ENCODE measurements at regions not wholly inside any gene's neighbourhood (a gene's known extent, or its start where the extent isn't known, plus 50 kb on each side); places are given as distances from the start of the nearest gene placed in this dataset.
"Not testable (repeated sequence)": the region's sequence is repeated elsewhere in the genome, so short reads cannot be mapped to it uniquely, and the experiment has no call there.

DNA sequence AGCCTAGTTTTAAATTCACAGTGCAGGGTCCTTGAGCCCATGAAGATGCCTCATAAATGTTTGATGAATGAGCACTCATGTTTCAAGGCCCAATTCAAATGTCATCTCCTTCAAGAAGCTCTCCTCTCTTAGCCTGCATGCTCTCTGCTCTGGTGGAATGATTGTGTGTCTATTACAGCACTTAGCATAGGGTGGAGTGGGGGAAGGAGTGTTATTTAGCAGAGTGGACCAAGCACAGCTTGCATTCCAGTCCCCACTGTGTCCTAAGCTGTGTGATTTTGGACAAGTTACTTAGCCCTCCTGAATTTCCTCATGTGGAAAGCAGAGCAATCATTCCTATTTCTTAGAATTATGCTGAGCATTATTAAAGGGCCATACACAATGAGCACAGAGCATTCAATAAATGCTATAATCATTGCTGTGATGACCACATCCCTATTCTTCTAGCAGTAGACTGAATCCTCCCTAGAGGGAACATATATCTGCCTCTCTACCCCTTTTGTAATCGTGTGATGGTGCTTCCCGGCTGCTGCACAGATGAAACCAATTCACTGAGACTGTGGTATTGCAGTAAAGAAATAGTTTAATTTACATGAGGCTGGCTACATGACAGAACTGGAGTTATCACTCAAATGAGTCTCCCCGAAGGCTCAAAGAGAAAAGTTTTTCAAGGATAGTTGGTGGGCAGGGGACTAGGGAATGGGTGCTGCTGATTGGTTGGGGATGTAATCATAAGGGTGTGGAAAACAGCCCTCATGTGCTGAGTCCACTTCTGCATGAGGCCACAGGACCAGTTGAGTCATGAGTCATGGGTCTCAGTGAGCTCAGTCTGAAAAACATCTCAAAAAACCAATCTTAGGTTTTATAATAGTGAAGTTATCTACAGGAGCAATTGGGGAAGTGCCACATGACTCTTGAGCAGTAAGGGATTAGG lies 173.4 kb upstream of the NDUFV2 start:
- H3K9ac ChIP-seq (ENCODE audit: low read depth, low read length), result no peak overlapping the region
- H3K4me1 ChIP-seq (ENCODE audit: insufficient read depth, low read length), result peaks cover 7% of the 10 kb centered on the region
- H3K9me3 ChIP-seq (ENCODE audit: control insufficient read depth, insufficient read depth, low read length), result peaks cover 30% of the 10 kb centered on the region
- no peaks in the 10 kb centered on the region; the same call in 1 of the 2 replicates for H3K36me3 ChIP-seq (ENCODE audit: insufficient read depth, low read length)

DNA sequence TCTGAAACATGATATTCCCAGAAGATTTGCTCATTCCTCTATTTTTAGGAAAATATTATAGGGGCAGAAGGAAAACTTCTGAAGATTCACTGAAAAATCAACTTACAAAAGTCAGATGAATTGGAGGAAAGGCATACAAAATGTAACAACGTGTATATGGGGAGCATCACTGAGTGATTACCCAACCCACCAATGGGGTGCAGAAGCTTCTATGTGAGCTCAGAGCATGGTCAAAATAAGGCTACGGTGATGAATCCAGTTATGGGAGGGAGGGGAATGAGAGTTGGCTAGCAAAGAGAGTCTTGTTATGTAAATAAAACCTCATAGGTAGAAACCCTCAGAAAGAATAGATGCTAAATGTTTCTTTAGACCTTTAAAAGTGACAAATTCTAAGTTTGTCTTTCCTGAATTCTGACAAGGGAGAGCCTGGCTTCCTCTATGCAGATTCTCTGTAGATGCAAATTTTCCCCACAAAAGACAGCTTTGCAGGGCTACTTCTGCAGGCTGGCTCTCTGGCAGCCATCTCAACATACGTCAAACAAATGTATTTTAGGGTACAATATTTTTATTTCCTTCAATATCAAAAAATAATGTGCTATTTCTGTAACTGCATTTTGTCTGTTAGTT lies 171.4 kb upstream of the NDUFV2 start:
- Histone ChIP-seq H3K36me3 (ENCODE audit: insufficient read depth, low read length) (no peaks in the 10 kb centered on the region; the same call in 1 of the 2 replicates), H3K4me1 (ENCODE audit: insufficient read depth, low read length) (peaks cover 7% of the 10 kb centered on the region), H3K9ac (ENCODE audit: low read depth, low read length) (no peak overlapping the region), H3K9me3 (ENCODE audit: control insufficient read depth, insufficient read depth, low read length) (peaks cover 27% of the 10 kb centered on the region)

DNA sequence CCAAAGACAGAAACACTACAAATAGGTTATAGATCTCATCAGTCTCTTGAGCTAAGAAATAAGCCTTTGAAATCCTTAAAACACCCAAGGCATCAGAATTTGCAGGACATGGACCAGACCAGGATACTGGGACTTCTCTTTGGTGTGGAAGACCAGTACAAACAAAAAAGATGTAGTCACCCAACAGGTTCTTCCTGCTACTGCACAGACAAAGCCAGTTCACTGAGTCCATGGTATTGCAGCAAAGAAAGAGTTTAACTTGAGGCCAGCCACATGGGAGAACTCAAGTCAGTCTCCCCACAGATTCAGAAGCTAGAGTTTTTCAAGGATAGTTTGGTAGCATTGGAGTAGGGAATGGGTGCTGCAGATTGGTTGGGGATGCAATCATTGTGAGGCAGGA lies 169.6 kb upstream of the NDUFV2 start:
- Histone ChIP-seq H3K36me3 (ENCODE audit: insufficient read depth, low read length) (no peaks in the 10 kb centered on the region; the same call in 1 of the 2 replicates), H3K4me1 (ENCODE audit: insufficient read depth, low read length) (peaks cover 14% of the 10 kb centered on the region), H3K9me3 (ENCODE audit: control insufficient read depth, insufficient read depth, low read length) (peaks cover 27% of the 10 kb centered on the region), H3K9ac (ENCODE audit: low read depth, low read length) (no peak overlapping the region)

DNA sequence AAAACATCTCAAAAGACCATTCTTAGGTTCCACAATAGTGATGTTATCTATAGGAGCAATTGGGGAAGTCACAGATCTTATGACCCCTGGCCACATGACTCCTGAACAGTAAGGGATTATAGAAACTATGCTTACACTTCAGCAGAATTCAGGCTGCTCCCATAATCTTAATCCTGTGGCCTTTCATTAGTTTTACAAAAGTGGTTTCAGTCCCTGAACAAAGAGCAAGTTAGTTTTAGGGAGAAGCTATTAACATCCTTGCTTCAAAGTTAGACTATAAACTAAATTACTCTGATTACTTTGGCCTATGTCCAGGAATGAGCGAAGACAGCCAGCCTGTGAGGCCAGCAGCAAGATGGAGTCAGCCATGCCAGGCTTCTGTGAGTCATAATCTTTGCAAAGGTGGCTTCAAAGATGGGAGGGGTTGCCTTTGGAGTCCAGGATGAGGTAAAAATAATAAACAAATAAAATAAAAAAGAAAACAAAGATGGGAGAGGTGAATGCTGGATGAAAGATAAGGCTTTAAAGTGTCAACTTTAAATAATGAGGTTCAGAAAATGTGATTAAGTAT lies 168.7 kb upstream of the NDUFV2 start:
- Histone ChIP-seq H3K9me3 (ENCODE audit: control insufficient read depth, insufficient read depth, low read length) (peaks cover 25% of the 10 kb centered on the region), H3K9ac (ENCODE audit: low read depth, low read length) (no peak overlapping the region), H3K4me1 (ENCODE audit: insufficient read depth, low read length) (peaks cover 17% of the 10 kb centered on the region), H3K36me3 (ENCODE audit: insufficient read depth, low read length) (no peaks in the 10 kb centered on the region; the same call in 1 of the 2 replicates)

DNA sequence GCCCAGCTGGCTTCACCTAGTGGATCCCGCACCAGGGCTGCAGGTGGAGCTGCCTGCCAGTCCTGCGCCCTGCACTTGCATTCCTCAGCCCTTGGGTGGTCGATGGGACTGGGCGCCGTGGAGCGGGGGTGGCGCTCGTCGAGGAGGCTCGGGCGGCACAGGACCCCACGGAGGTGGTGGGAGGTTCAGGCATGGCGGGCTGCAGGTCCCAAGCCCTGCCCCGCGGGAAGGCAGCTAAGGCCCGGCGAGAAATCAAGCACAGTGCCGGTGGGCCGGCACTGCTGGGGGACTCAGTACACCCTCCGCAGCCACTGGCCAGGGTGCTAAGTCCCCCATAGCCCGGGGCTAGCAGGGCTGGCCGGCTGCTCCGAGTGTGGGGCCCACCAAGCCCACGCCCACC lies 167.2 kb upstream of the NDUFV2 start:
- not testable (repeated sequence) for H3K9ac ChIP-seq (ENCODE audit: low read depth, low read length)
- H3K9me3 ChIP-seq (ENCODE audit: control insufficient read depth, insufficient read depth, low read length), result peaks cover 13% of the 10 kb centered on the region
- peaks cover 17% of the 10 kb centered on the region for H3K4me1 ChIP-seq (ENCODE audit: insufficient read depth, low read length)

DNA sequence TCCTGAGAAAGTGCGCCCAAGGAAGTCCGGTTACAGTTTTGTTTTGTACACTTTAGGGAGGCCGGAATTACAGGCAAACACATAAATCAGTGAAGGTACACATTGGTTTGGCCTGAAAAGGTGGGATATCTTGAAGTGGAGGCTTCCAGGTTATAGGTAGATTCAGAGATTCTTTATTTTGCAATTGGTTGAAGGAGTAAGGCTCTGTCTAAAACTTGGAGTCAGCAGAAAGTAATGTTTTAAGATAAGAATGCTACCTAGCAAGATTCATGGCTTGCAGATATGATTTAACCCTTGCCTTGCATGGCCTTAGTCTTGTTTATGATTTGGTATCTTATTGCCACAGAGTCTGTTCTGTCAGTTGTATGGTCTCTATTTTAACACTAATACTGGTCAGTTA lies 165.9 kb upstream of the NDUFV2 start:
- Histone ChIP-seq H3K9me3 (ENCODE audit: control insufficient read depth, insufficient read depth, low read length) (peaks cover 11% of the 10 kb centered on the region), H3K9ac (ENCODE audit: low read depth, low read length) (no peak overlapping the region), H3K4me1 (ENCODE audit: insufficient read depth, low read length) (peaks cover 14% of the 10 kb centered on the region), H3K36me3 (ENCODE audit: insufficient read depth, low read length) (no peaks in the 10 kb centered on the region; the same call in 1 of the 2 replicates)

More for the DNA sequence above, 167.2 kb upstream of the NDUFV2 start:
- not testable (repeated sequence) for H3K36me3 ChIP-seq (ENCODE audit: insufficient read depth, low read length)

DNA sequence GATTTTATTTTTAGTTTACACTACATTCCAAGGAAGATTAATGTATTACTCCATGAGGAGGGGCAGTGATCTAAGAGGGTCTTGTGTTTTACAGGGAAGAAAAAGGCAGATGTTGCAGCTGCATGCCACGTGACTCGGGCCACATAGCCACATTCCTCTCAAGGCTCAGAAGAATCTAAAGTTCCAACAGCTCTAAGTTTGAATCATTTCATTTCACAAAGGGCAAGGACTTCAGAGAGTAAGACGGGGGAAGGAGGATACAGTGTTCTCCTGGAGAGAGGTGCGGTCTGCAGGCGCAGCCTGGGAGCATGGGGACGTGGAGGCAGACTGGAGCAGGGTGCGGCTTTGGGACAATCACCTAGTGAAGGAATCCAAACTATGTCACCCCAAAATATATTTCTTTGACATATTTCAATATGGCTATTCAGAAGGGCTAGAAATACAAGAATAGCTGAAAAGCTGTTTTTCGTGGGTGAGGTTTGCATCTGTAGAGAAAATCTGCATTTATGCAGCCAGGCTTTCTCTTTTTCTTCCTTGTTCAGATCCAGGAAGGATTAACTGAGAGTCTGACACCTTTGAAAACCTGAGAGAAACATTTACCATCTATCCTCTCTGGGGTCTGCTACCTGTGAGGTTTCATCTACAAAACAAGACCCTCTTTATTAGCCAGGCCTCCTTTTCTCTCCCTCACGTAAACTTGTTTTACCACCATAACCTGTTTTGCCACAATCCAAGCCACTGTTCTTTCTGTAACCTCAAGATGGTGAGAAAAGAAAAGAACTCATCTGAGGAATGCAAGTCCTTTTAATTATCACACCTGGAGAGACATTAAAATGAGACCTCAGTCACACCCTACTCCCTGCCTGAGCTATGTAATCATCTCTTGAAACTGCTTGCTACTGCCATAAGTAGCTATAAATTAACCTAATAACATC lies 165.1 kb upstream of the NDUFV2 start:
- Histone ChIP-seq H3K9me3 (ENCODE audit: control insufficient read depth, insufficient read depth, low read length) (peaks cover 11% of the 10 kb centered on the region), H3K9ac (ENCODE audit: low read depth, low read length) (no peak overlapping the region)

DNA sequence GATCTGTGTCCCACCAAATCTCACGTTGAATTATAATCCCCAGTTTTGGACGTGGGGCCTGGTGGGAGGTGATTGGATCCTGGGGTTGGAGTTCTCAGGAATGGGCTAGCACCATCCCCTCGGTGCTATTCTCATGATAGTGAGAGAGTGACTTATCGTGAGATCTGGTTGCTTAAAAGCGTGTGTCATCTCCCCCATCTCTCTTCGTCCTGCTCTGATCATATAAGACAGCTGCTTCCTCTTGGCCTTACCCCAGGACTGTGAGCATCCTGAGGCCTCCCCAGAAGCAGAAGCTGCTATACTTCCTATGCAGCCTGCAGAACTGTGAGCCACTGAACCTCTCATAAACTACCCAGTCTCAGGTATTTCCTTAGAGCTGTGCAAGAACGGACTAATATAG lies 163.7 kb upstream of the NDUFV2 start:
- H3K36me3 ChIP-seq (ENCODE audit: insufficient read depth, low read length), result no peaks in the 10 kb centered on the region
- H3K9me3 ChIP-seq (ENCODE audit: control insufficient read depth, insufficient read depth, low read length), result 0 out of 2 replicates have a peak, but pooled peaks cover 4% of the 10 kb centered on the region
- no peak overlapping the region for H3K9ac ChIP-seq (ENCODE audit: low read depth, low read length)
- peaks cover 17% of the 10 kb centered on the region for H3K4me1 ChIP-seq (ENCODE audit: insufficient read depth, low read length)

More for the DNA sequence above, 165.1 kb upstream of the NDUFV2 start:
- Histone ChIP-seq H3K4me1 (ENCODE audit: insufficient read depth, low read length) (peaks cover 17% of the 10 kb centered on the region), H3K36me3 (ENCODE audit: insufficient read depth, low read length) (no peaks in the 10 kb centered on the region; the same call in 1 of the 2 replicates)

DNA sequence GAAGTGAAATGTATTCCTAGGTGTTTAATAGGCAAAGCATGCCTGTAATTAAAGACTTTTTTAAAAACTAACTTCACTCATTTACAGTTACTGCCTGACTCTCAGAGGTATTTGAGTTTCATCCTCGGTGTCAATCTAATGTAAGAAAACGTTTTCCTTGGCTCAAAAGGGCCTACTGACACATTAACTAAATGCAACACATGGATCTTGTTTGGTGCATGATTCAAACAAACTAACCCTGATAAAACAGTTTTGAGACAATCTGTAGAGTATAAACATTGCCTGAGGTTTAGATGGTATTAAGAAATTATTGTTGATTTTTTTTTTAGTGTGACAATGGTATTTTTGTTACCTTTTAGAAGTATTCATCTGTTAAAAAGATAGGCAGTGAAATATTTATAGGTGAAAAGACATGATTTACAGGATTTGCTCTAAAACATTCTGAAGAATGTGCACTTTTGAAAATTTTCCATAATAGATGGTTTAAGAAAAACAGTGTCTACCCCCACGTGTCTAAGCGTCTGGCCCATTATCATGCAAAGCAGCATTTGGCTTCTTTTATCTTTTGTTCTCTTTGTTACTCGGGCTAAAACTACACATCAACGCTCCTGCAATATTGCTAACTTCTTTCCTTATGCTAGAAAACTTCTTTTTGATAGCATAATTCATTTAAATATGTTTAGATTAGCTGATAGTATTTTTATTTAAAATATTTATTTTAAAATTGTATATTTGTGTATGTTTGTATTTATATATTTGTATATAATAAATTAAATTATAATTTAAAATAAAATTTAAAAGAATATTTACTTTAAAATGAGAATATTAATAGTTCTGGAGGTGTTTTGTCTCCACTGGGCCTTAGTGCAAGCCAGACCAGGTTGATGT lies 160.2 kb upstream of the NDUFV2 start:
- no peak overlapping the region for H3K9ac ChIP-seq (ENCODE audit: low read depth, low read length)
- peaks cover 9% of the 10 kb centered on the region for H3K9me3 ChIP-seq (ENCODE audit: control insufficient read depth, insufficient read depth, low read length)
- peaks cover 24% of the 10 kb centered on the region for H3K4me1 ChIP-seq (ENCODE audit: insufficient read depth, low read length)
- no peaks in the 10 kb centered on the region for H3K36me3 ChIP-seq (ENCODE audit: insufficient read depth, low read length)

DNA sequence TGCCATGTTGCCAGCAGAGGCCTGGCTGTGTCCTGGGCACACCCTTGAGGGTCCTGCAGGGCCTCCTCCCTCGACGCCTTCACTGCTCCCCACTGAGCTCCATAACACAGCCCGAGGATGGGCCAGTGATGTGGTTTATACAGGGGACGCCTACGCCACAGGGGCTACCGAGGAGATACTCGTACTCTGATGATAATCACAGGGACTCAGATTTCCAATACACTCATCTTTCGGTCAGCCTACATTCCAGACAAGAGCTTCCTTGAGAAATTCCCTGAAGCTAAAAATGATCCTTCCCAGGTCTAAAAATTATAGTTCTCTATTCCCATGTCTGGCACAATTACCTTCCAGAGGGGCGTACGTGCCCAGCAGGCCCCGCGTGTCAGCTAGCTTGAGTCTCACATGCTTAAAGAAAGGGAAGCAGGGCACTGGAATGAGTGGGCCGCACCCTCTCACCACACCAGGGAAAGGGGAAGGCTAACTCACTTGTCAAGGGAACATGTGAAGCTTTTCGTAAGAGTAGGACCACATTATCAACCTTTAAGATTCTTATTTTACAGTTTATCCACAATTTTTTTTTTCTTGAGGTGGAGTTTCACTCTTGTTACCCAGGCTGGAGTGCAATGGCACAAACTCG lies 159.5 kb upstream of the NDUFV2 start:
- H3K4me1 ChIP-seq (ENCODE audit: insufficient read depth, low read length), result peaks cover 22% of the 10 kb centered on the region
- no peaks in the 10 kb centered on the region for H3K36me3 ChIP-seq (ENCODE audit: insufficient read depth, low read length)
- H3K9me3 ChIP-seq (ENCODE audit: control insufficient read depth, insufficient read depth, low read length), result peaks cover 9% of the 10 kb centered on the region
- no peak overlapping the region for H3K9ac ChIP-seq (ENCODE audit: low read depth, low read length)

DNA sequence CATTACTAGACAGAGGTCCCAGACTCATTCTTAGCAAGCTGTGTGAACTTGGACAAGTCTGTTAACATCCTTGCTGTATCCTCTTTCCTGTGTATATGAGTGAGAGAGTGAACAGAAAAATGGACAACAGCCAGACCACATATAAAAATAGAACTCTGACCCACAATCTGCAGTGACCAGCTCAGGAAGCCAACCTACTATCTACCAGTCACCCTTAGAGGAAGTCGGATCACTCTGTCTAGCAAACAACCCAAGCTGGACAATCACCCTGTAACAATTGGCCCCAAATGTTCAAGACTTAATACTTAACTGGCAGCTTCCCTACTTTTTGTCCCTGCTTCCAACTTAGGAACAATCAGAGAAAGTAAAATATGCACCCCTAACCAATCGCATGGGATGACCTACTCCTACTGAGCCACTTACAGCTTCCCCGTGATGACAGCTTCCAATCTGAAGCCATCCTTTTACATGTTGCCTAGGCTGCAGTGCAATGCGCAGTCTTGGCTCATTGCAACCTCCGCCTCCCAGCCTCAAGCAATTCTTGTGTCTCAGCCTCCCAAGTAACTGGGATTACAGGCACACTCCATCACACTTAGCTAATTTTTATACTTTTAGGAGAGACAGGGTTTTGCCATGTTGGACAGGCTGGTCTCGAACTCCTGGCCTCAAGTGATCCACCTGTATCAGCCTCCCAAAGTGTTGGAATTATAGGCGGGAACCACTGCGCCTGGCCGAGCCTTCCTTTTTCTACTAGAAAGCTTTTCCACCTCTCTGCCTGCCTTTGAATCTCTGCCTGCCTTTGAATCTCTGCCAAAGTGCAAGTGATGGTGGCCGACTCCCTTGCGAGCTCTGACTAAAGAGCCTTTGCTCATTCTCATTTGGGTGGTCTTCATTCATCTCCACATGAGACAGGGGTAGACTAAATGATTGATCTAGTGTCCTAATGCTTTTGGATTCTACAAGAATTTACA lies 158.3 kb upstream of the NDUFV2 start:
- Histone ChIP-seq H3K4me1 (ENCODE audit: insufficient read depth, low read length) (peaks cover 32% of the 10 kb centered on the region), H3K36me3 (ENCODE audit: insufficient read depth, low read length) (no peaks in the 10 kb centered on the region), H3K9ac (ENCODE audit: low read depth, low read length) (no peak overlapping the region), H3K9me3 (ENCODE audit: control insufficient read depth, insufficient read depth, low read length) (peaks cover 9% of the 10 kb centered on the region)

DNA sequence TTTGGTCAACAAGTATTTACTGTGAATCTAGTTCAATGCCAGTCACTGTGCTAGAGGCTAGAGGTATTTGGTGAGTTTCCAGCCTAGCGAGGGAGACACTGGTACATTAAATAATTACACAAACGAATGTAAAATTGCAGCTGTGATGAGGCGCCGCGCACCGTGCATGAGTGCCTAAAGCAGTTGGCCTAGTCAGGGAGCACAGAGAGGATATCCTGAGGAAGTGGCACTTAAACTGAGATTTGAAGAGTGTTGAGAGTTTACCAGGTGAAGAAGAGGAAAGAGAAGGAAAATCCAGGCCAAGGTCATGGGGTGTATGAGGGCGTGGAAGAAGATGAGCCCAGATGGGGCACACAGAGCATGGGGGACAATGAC lies 157.6 kb upstream of the NDUFV2 start:
- H3K36me3 ChIP-seq (ENCODE audit: insufficient read depth, low read length), result no peaks in the 10 kb centered on the region
- H3K9me3 ChIP-seq (ENCODE audit: control insufficient read depth, insufficient read depth, low read length), result peaks cover 9% of the 10 kb centered on the region
- no peak overlapping the region for H3K9ac ChIP-seq (ENCODE audit: low read depth, low read length)
- peaks cover 38% of the 10 kb centered on the region for H3K4me1 ChIP-seq (ENCODE audit: insufficient read depth, low read length)
